HEK293 (cell line): ENCODE measurements at regions not wholly inside any gene's neighbourhood (a gene's known extent, or its start where the extent isn't known, plus 50 kb on each side); places are given as distances from the start of the nearest gene placed in this dataset.

Experiments
- CTCF ChIA-PET: fragments of 350-600 bp; formaldehyde crosslinking; extraction: SDS; loops from one replicate; lab custom pipeline; 2021; ENCODE audit warnings: antibody characterized with exemption; lab: Yijun Ruan, JAX
- POLR2A ChIA-PET: fragments of 300-600 bp; formaldehyde crosslinking; extraction: SDS; loops from one replicate; lab custom pipeline; 2020; ENCODE audit warnings: antibody characterized with exemption, inconsistent platforms; lab: Yijun Ruan, JAX
- H3K27ac ChIP-seq: fragments of 200-500 bp; sonication (Bioruptor generic); 2 replicates; pipeline ENCODE4 v1.5.1; 2014; ENCODE audit warnings: low read depth, low read length, control low read depth, inconsistent platforms; ENCODE audit errors: extremely low read depth
- H3K36me3 ChIP-seq, 2 experiments: fragments of 200-500 bp in 1 of 2; sonication (Bioruptor generic) in 1 of 2; 1 replicate in 1 of 2; 2 replicates in 1 of 2; pipeline ENCODE4 v1.5.1; 2014 to 2017; ENCODE audit warnings: inconsistent platforms in 2 of 2, low read length in 2 of 2; ENCODE audit not compliant: control insufficient read depth in 2 of 2, insufficient read depth in 1 of 2
- H3K4me1 ChIP-seq: fragments of 200-500 bp; sonication (Bioruptor generic); 2 replicates; pipeline ENCODE4 v1.5.1; 2014; ENCODE audit warnings: mild to moderate bottlenecking, low read length, inconsistent platforms; ENCODE audit not compliant: control insufficient read depth, insufficient read depth
- H3K4me3 ChIP-seq: 2 replicates; pipeline ENCODE4 v1.5.1; 2011; ENCODE audit warnings: low read depth, mild to moderate bottlenecking, control low read depth, low read length, moderate library complexity
- H3K9me3 ChIP-seq: fragments of 200-500 bp; sonication (Bioruptor generic); 2 replicates; pipeline ENCODE4 v1.5.1; 2014; ENCODE audit warnings: low read depth, low read length, inconsistent platforms; ENCODE audit not compliant: control insufficient read depth, insufficient read depth
- ATF2 ChIP-seq: fragments of 450-650 bp; formaldehyde crosslinking; IDR thresholded peaks from 2 replicates; pipeline ENCODE4 v1.5.1; 2016; ENCODE audit warnings: missing biosample characterization, missing genetic modification characterization, low read depth
- GFI1B ChIP-seq: fragments of 450-650 bp; formaldehyde crosslinking; IDR thresholded peaks from 2 replicates; pipeline ENCODE4 v1.5.1; 2016; ENCODE audit warnings: missing biosample characterization, missing genetic modification characterization
- KLF7 ChIP-seq: fragments of 450-650 bp; formaldehyde crosslinking; IDR thresholded peaks from 2 replicates; pipeline ENCODE4 v1.5.1; 2016; ENCODE audit warnings: missing biosample characterization, missing genetic modification characterization, borderline replicate concordance
- ZBTB10 ChIP-seq: fragments of 450-650 bp; formaldehyde crosslinking; IDR thresholded peaks from 2 replicates; pipeline ENCODE4 v1.5.1; 2016; ENCODE audit warnings: missing biosample characterization, missing genetic modification characterization
- ZNF132 ChIP-seq: fragments of 450-650 bp; formaldehyde crosslinking; IDR thresholded peaks from 2 replicates; pipeline ENCODE4 v1.5.1; 2017; ENCODE audit warnings: missing biosample characterization, missing genetic modification characterization, borderline replicate concordance
- ZNF138 ChIP-seq: fragments of 450-650 bp; formaldehyde crosslinking; IDR thresholded peaks from 2 replicates; pipeline ENCODE4 v1.5.1; 2016; ENCODE audit warnings: missing biosample characterization, missing genetic modification characterization, borderline replicate concordance
- ZNF2 ChIP-seq: fragments of 450-650 bp; formaldehyde crosslinking; IDR thresholded peaks from 2 replicates; pipeline ENCODE4 v1.5.1; 2016; ENCODE audit warnings: missing biosample characterization, missing genetic modification characterization
- ZNF211 ChIP-seq: fragments of 450-650 bp; formaldehyde crosslinking; IDR thresholded peaks from 2 replicates; pipeline ENCODE4 v1.5.1; 2016; ENCODE audit warnings: low read depth, missing biosample characterization, missing genetic modification characterization
- ZNF214 ChIP-seq: fragments of 450-650 bp; formaldehyde crosslinking; IDR thresholded peaks from 2 replicates; pipeline ENCODE4 v1.5.1; 2017; ENCODE audit warnings: missing biosample characterization, mild to moderate bottlenecking, missing genetic modification characterization, borderline replicate concordance
- ZNF248 ChIP-seq: fragments of 450-650 bp; formaldehyde crosslinking; IDR thresholded peaks from 2 replicates; pipeline ENCODE4 v1.5.1; 2017; ENCODE audit warnings: missing biosample characterization, missing genetic modification characterization
- ZNF449 ChIP-seq: fragments of 450-650 bp; formaldehyde crosslinking; IDR thresholded peaks from 2 replicates; pipeline ENCODE4 v1.5.1; 2017; ENCODE audit warnings: missing biosample characterization, mild to moderate bottlenecking, missing genetic modification characterization, moderate library complexity
- ZNF48 ChIP-seq: fragments of 450-650 bp; formaldehyde crosslinking; IDR thresholded peaks from 2 replicates; pipeline ENCODE4 v1.5.1; 2016; ENCODE audit warnings: missing biosample characterization, missing genetic modification characterization
- ZNF530 ChIP-seq: fragments of 450-650 bp; formaldehyde crosslinking; IDR thresholded peaks from 2 replicates; pipeline ENCODE4 v1.5.1; 2016; ENCODE audit warnings: low read depth, missing biosample characterization, missing genetic modification characterization
- ZNF610 ChIP-seq: fragments of 450-650 bp; formaldehyde crosslinking; IDR thresholded peaks from 2 replicates; pipeline ENCODE4 v1.5.1; 2016; ENCODE audit warnings: missing biosample characterization, missing genetic modification characterization, borderline replicate concordance
- ZNF704 ChIP-seq: fragments of 450-650 bp; formaldehyde crosslinking; IDR thresholded peaks from 2 replicates; pipeline ENCODE4 v1.5.1; 2016; ENCODE audit warnings: missing biosample characterization, missing genetic modification characterization
- ZNF707 ChIP-seq: fragments of 450-650 bp; formaldehyde crosslinking; IDR thresholded peaks from 2 replicates; pipeline ENCODE4 v1.5.1; 2016; ENCODE audit warnings: missing biosample characterization, missing genetic modification characterization
- ZNF791 ChIP-seq: fragments of 450-650 bp; formaldehyde crosslinking; IDR thresholded peaks from 2 replicates; pipeline ENCODE4 v1.5.1; 2016; ENCODE audit warnings: missing biosample characterization, missing genetic modification characterization
- ZSCAN18 ChIP-seq: fragments of 450-650 bp; formaldehyde crosslinking; IDR thresholded peaks from 2 replicates; pipeline ENCODE4 v1.5.1; 2016; ENCODE audit warnings: missing biosample characterization, missing genetic modification characterization
- ZSCAN4 ChIP-seq: fragments of 450-650 bp; formaldehyde crosslinking; IDR thresholded peaks from 2 replicates; pipeline ENCODE4 v1.5.1; 2017; ENCODE audit warnings: missing biosample characterization, missing genetic modification characterization

- CTCF ChIA-PET = no interaction called here
- TF ChIP-seq ZNF211 (tag by site-specific recombination) (no peak), ZNF704 (tag by site-specific recombination) (no peak), ZNF138 (no peak), ATF2 (tag by site-specific recombination) (no peak), ZNF449 (tag by site-specific recombination) (no peak), ZNF530 (tag by site-specific recombination) (no peak), ZSCAN18 (tag by site-specific recombination) (no peak), ZNF610 (tag by site-specific recombination) (no peak), ZNF48 (tag by site-specific recombination) (no peak), ZNF791 (tag by site-specific recombination) (no peak), KLF7 (no peak), ZNF707 (tag by site-specific recombination) (no peak), ZNF214 (no peak), ZBTB10 (no peak)
- TF ChIP-seq, all 188 proteins: peak for 0
- Histone ChIP-seq H3K36me3 (no peaks in the 10 kb centered on the region), H3K27ac (no peak overlapping the region), H3K4me3 (no peak overlapping the region), H3K4me1 (no peaks in the 10 kb centered on the region), H3K9me3 (no peaks in the 10 kb centered on the region; the same call in 1 of the 2 replicates)
- POLR2A ChIA-PET = no interaction called here
Observed at GRCh38 chr5:29498860-29499259, 1694.6 kb upstream of the CDH6 start.

GRCh38 chr5:29498412-29498811 is 1695.1 kb upstream of the CDH6 start:
- Histone ChIP-seq H3K27ac (no peak overlapping the region), H3K4me1 (no peaks in the 10 kb centered on the region), H3K36me3 (no peaks in the 10 kb centered on the region), H3K9me3 (no peaks in the 10 kb centered on the region; the same call in 1 of the 2 replicates), H3K4me3 (no peak overlapping the region)
- CTCF ChIA-PET = no interaction called here
- TF ChIP-seq ZNF2 (no peak), ZSCAN4 (tag by site-specific recombination) (no peak), ZNF132 (no peak), GFI1B (no peak), ZNF248 (tag by site-specific recombination) (no peak)
- POLR2A ChIA-PET = no interaction called here
